ENCODE measurements at regions not wholly inside any gene's neighbourhood (a gene's known extent, or its start where the extent isn't known, plus 50 kb on each side); places are given as distances from the start of the nearest gene placed in this dataset.

GRCh38 chr12:115617391-115617790 is 660.1 kb downstream of the MED13L start:
- intact Hi-C loops (cut with micrococcal nuclease) = no loop called here
- POLR2A ChIA-PET (ENCODE audit: unreplicated experiment) = no interaction called here
- H3K27me3 ChIP-seq (ENCODE audit: low read length) = peaks cover 19% of the 10 kb centered on the region
- no peak overlapping the region for H3K27ac ChIP-seq (ENCODE audit: low read length)
- BruUV-seq (replicated peaks) = no TSS peak
- CTCF ChIA-PET = no interaction called here
- H3K4me1 ChIP-seq (ENCODE audit: insufficient read depth, low read length) = no peaks in the 10 kb centered on the region
- no peaks in the 10 kb centered on the region for H3K79me2 ChIP-seq (ENCODE audit: low read length)
- no peaks in the 10 kb centered on the region for H3K9me3 ChIP-seq (ENCODE audit: low read length)
- no peaks in the 10 kb centered on the region for H3K9me2 ChIP-seq (replicated peaks; ENCODE audit: low read length)
- DNase-seq = no peak
- no peak overlapping the region for H3K9ac ChIP-seq (ENCODE audit: low read length)
- no peak overlapping the region for H3K4me3 ChIP-seq (ENCODE audit: low read length)
- no peaks in the 10 kb centered on the region for H3F3A ChIP-seq (ENCODE audit: low read length, unreplicated experiment)
- TF ChIP-seq CTCF (conservative IDR thresholded peaks at IDR 0.05; ENCODE audit: low read depth, low read length) (no peak), EZH2phosphoT487 (IDR thresholded peaks at IDR 0.05; ENCODE audit: borderline replicate concordance, low read length) (no peak), EZH2 (IDR thresholded peaks at IDR 0.05; ENCODE audit: low read length, unreplicated experiment) (no peak)
- no peak overlapping the region for H3K4me2 ChIP-seq (ENCODE audit: low read length)
- no peaks in the 10 kb centered on the region for H4K20me1 ChIP-seq (ENCODE audit: low read length)
- ATAC-seq = no peak
- H2AFZ ChIP-seq (ENCODE audit: low read length) = no peak overlapping the region
- H3K36me3 ChIP-seq (ENCODE audit: low read depth, low read length) = no peaks in the 10 kb centered on the region

- no peak for ATAC-seq
- intact Hi-C loops (cut with micrococcal nuclease) = no loop called here
- Histone ChIP-seq H3K9me2 (replicated peaks; ENCODE audit: low read length) (no peaks in the 10 kb centered on the region), H3K4me1 (ENCODE audit: insufficient read depth, low read length) (no peaks in the 10 kb centered on the region), H3K27me3 (ENCODE audit: low read length) (peaks cover 46% of the 10 kb centered on the region), H3K79me2 (ENCODE audit: low read length) (no peaks in the 10 kb centered on the region), H3K27ac (ENCODE audit: low read length) (no peak overlapping the region), H3K36me3 (ENCODE audit: low read depth, low read length) (no peaks in the 10 kb centered on the region), H2AFZ (ENCODE audit: low read length) (no peak overlapping the region), H3F3A (ENCODE audit: low read length, unreplicated experiment) (no peaks in the 10 kb centered on the region), H3K9me3 (ENCODE audit: low read length) (no peaks in the 10 kb centered on the region), H3K4me2 (ENCODE audit: low read length) (no peak overlapping the region), H4K20me1 (ENCODE audit: low read length) (no peaks in the 10 kb centered on the region), H3K9ac (ENCODE audit: low read length) (no peak overlapping the region), H3K4me3 (ENCODE audit: low read length) (no peak overlapping the region)
- BruUV-seq (replicated peaks) = no TSS peak
- TF ChIP-seq EZH2 (IDR thresholded peaks at IDR 0.05; ENCODE audit: low read length, unreplicated experiment) (no peak), CTCF (conservative IDR thresholded peaks at IDR 0.05; ENCODE audit: low read depth, low read length) (no peak), EZH2phosphoT487 (IDR thresholded peaks at IDR 0.05; ENCODE audit: borderline replicate concordance, low read length) (no peak)
- ChIA-PET POLR2A (ENCODE audit: unreplicated experiment) (no interaction called here), CTCF (no interaction called here)
- no peak for DNase-seq
Observed at GRCh38 chr12:115611477-115611876, 666.0 kb downstream of the MED13L start.

- BruUV-seq (replicated peaks) = no TSS peak
- Histone ChIP-seq H3K27me3 (ENCODE audit: low read length) (peaks cover 60% of the 10 kb centered on the region), H3K4me2 (ENCODE audit: low read length) (no peak overlapping the region), H3K4me3 (ENCODE audit: low read length) (no peak overlapping the region), H4K20me1 (ENCODE audit: low read length) (no peaks in the 10 kb centered on the region), H2AFZ (ENCODE audit: low read length) (no peak overlapping the region), H3K9ac (ENCODE audit: low read length) (no peak overlapping the region), H3K27ac (ENCODE audit: low read length) (no peak overlapping the region), H3K9me2 (replicated peaks; ENCODE audit: low read length) (no peaks in the 10 kb centered on the region), H3K4me1 (ENCODE audit: insufficient read depth, low read length) (no peaks in the 10 kb centered on the region), H3F3A (ENCODE audit: low read length, unreplicated experiment) (no peaks in the 10 kb centered on the region), H3K9me3 (ENCODE audit: low read length) (no peaks in the 10 kb centered on the region), H3K79me2 (ENCODE audit: low read length) (no peaks in the 10 kb centered on the region), H3K36me3 (ENCODE audit: low read depth, low read length) (no peaks in the 10 kb centered on the region)
- CTCF ChIA-PET = no interaction called here
- no peak for ATAC-seq
- intact Hi-C loops (cut with micrococcal nuclease) = no loop called here
- no peak for TF ChIP-seq CTCF (conservative IDR thresholded peaks at IDR 0.05; ENCODE audit: low read depth, low read length)
- TF ChIP-seq EZH2phosphoT487 (IDR thresholded peaks at IDR 0.05; ENCODE audit: borderline replicate concordance, low read length) = no peak
- TF ChIP-seq EZH2 (IDR thresholded peaks at IDR 0.05; ENCODE audit: low read length, unreplicated experiment) = no peak
- DNase-seq = no peak
- POLR2A ChIA-PET (ENCODE audit: unreplicated experiment) = no interaction called here
Observed at GRCh38 chr12:115609347-115609746, 668.1 kb downstream of the MED13L start.
